ACC112 (cell line): ENCODE measurements at regions not wholly inside any gene's neighbourhood (a gene's known extent, or its start where the extent isn't known, plus 50 kb on each side); places are given as distances from the start of the nearest gene placed in this dataset.

Experiments
- H2AFZ ChIP-seq: fragments of 200-600 bp; sonication (generic); one replicate; pipeline ENCODE4 v1.6.0; 2017; ENCODE audit warnings: antibody characterized with exemption, low read length; ENCODE audit not compliant: unreplicated experiment
- H3K27ac ChIP-seq: fragments of 200-600 bp; sonication (generic); 2 replicates; pipeline ENCODE4 v1.5.1; 2014; ENCODE audit warnings: low read depth, mild to moderate bottlenecking, antibody characterized with exemption, low read length, moderate library complexity
- H3K27me3 ChIP-seq: fragments of 200-600 bp; sonication (generic); 2 replicates; pipeline ENCODE4 v1.6.1; 2014; ENCODE audit warnings: mild to moderate bottlenecking, antibody characterized with exemption, low read length, moderate library complexity, mixed read lengths; ENCODE audit not compliant: insufficient read depth
- H3K36me3 ChIP-seq: fragments of 200-600 bp; sonication (generic); 2 replicates; pipeline ENCODE4 v1.6.1; 2016; ENCODE audit warnings: mild to moderate bottlenecking, antibody characterized with exemption, low read length, moderate library complexity, mixed read lengths; ENCODE audit not compliant: insufficient read depth
- H3K4me1 ChIP-seq: fragments of 200-600 bp; sonication (generic); one replicate; pipeline ENCODE4 v1.6.1; 2016; ENCODE audit warnings: low read length, mixed read lengths; ENCODE audit not compliant: insufficient read depth, unreplicated experiment, control insufficient read depth
- H3K4me3 ChIP-seq: fragments of 200-600 bp; sonication (generic); 2 replicates; pipeline ENCODE4 v1.5.1; 2014; ENCODE audit warnings: mild to moderate bottlenecking, low read depth, low read length
- H3K79me2 ChIP-seq: fragments of 200-600 bp; sonication (generic); one replicate; pipeline ENCODE4 v1.6.0; 2016; ENCODE audit warnings: low read length; ENCODE audit not compliant: control insufficient read depth, unreplicated experiment, insufficient read depth

DNA sequence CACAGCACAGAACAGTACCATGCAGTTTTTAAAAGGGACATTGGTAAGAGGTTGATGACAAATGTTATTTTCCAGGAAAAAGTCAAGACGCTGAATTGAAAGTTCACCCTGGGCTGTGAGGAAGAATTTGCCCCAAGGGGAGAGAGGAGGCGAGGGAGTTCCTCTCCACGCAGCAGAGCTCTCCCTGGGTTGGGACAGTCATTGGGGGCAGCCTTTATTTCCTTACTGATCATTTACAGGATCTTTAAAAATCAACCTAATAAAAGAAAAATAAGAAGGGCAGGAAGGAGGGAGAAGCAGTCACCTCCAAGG, 49.9 kb upstream of the WNT7B start:
- H3K36me3 ChIP-seq = no peaks in the 10 kb centered on the region
- H2AFZ ChIP-seq = peak overlapping the region; percentile 32
- H3K27ac ChIP-seq = no peak overlapping the region
- no peaks in the 10 kb centered on the region for H3K27me3 ChIP-seq
- peak overlapping the region; percentile 68 for H3K4me3 ChIP-seq
- H3K79me2 ChIP-seq = no peaks in the 10 kb centered on the region
- no peaks in the 10 kb centered on the region for H3K4me1 ChIP-seq

DNA sequence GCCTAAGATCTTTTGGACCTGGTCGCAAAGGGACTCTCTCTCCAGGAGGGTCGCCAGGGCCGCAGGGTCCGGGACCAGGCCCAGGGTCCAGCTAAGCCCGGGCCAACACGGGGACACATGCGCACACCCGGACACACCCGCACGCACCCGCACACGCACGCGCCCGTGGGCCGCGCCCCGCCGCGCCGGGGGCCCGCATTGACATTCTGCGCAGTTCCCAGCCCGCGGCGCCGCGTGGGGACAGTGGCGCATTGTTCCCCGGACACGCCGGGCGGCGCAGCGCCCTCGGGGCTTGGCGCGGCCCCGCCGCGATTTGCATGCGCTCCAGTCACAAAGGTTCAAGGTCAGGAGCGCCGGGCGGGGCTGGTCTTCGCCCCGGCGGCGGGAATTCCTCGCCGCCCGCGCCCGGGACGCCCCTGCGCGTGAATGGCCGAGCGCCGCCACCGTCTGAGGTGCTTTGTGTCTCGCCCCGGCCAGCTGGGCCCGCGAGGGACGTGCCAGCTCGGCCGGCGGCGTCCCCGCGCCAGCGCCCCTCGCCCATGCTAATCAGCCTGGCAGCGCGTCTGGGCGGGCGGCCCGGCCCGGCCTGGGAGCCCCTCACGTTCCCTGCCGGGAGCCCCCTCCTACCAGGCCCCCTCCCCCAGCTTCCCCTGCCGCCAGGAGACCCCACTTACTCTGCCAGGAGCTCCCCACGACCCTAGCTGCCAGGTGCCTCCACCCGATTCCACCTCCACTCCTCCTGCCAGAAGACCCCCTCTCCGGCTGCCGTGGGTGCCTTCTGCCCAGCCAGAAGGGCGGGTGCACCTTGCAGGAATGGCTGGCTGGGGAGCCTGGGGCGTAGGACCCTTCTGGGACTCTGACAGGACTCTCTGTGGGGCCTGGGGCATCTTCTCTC, 50.5 kb upstream of the WNT7B start:
- H3K79me2 ChIP-seq = no peaks in the 10 kb centered on the region
- H3K4me1 ChIP-seq = no peaks in the 10 kb centered on the region
- peak overlapping the region; percentile 32 for H2AFZ ChIP-seq
- no peaks in the 10 kb centered on the region for H3K27me3 ChIP-seq
- no peak overlapping the region for H3K27ac ChIP-seq
- H3K36me3 ChIP-seq = no peaks in the 10 kb centered on the region
- peak overlapping the region; percentile 68 for H3K4me3 ChIP-seq

DNA sequence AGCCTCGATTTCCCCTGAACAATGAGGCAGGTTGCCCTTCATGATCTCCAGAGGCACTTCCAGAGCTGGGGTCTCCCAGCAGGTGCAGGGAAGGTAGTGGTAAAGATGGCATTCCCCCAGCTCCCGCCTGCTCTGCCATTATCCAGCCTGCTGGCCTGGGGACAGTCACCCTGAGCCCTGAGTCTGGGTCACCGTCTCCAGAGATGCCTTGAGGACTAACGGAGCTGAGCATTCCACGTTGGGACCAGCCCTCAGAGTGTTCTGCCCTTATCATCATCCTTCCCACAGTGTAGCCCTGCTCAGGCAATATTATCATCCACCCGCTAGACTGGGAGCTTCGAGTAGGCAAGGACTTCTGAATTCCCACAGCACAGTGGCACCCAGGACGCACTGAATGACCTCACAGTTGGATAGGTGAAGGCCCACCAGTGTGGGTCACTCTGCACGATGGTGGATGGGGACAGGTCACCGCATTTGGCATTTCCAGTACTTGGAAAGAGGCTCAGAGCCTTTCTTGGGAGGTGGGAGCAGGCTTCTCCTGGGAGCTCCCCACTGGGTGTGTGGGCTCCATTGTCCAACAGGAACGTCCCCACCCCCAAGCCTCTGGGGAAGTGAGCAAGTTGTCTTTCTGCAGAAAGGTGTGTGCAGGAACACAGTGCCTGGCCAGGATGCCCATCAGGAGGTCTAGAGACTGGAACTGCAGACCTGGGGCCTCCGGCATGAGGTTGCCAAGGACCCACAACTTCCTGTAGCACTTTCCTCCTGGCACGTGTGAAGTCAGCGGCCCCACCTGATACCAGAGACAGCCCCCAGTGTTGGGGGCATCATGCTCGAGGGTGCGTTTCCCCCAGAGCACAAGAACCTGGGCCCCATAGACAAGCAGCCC, 51.4 kb upstream of the WNT7B start:
- Histone ChIP-seq H3K4me3 (no peak overlapping the region), H3K79me2 (no peaks in the 10 kb centered on the region), H3K36me3 (no peaks in the 10 kb centered on the region), H2AFZ (no peak overlapping the region), H3K27ac (no peak overlapping the region), H3K27me3 (no peaks in the 10 kb centered on the region), H3K4me1 (no peaks in the 10 kb centered on the region)

DNA sequence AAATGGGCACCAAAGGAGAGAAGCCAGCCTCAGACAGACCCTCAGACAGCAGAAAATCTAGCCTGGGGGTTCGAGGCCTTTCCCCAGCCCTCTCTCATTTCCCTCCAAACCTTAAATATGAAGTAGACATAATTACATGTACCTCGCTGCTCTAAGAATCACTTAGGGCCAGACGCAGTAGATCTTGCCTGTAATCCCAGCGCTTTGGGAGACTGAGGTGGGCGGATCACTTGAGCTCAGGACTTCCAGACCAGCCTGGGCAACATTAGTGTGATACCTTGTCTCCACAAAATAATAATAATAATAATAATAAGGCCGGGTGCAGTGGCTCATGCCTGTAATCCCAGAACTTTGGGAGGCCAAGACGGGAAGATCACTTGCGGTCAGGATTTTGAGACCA, 52.1 kb upstream of the WNT7B start:
- Histone ChIP-seq H2AFZ (no peak overlapping the region), H3K79me2 (no peaks in the 10 kb centered on the region), H3K4me3 (no peak overlapping the region), H3K36me3 (no peaks in the 10 kb centered on the region), H3K4me1 (no peaks in the 10 kb centered on the region), H3K27ac (no peak overlapping the region), H3K27me3 (no peaks in the 10 kb centered on the region)

DNA sequence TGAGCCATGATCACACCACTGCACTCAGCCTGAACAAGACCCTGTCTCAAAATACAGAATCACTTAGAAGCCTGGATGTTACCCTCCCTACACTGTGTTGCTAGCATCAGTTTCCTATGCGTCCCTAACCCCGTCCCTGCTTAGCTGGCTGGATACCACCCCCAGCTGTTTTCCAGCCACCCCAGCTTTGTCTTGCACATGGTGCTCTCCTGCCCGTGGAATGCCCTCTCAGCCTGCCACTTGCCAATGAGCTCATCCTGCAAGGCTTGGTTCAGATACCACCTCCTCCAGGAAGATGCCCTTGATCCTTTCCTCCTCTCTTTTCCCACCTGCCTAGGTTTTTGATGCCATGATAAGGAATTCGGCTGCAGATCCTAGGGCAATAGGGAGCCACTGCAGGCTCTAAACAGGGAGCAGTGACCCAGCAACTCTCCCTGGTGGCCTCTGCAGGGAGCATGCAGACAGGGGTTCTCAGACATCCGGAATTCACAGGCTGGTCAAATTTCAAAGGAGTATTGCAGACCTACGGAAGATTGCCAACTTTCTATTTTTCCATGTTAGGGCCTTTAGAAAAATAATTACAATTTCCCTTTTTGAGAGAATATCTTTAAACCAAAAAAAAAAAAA, 52.7 kb upstream of the WNT7B start:
- H3K4me3 ChIP-seq = no peak overlapping the region
- H3K27me3 ChIP-seq = no peaks in the 10 kb centered on the region
- no peak overlapping the region for H2AFZ ChIP-seq
- no peaks in the 10 kb centered on the region for H3K36me3 ChIP-seq
- no peaks in the 10 kb centered on the region for H3K79me2 ChIP-seq
- no peak overlapping the region for H3K27ac ChIP-seq
- H3K4me1 ChIP-seq = no peaks in the 10 kb centered on the region

DNA sequence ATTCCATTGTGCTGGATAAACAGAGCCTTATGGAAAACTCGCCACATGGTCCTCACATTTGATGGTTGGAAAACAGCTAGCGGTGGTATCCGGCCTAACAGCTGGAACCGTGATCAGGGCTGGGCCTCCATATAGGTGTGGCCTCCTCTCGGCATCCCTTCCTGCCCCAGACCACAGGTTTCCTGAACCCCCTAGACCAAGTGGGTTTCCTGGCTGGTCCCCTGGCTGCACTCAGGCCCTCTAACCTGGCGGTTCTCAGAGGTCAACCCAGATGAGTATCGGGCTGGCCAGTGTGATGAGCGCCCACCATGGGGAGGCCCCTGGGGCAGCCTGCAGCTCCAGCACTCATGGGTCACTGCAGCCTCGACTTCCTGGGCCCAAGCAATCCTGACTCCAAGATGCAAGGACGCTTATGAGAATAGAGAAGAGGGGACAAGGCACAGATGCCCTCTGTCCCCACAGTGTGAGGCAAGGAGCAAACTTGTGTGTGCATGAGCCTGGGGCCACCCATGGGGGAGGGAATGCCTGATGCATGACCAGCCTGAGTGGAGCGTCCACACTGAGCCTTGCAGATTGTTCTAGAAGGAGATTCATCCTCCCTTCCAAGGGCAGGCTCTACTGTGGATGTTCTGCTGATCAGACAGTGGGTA, 53.4 kb upstream of the WNT7B start:
- no peaks in the 10 kb centered on the region for H3K36me3 ChIP-seq
- no peaks in the 10 kb centered on the region for H3K4me1 ChIP-seq
- no peak overlapping the region for H3K27ac ChIP-seq
- no peaks in the 10 kb centered on the region for H3K79me2 ChIP-seq
- no peak overlapping the region for H2AFZ ChIP-seq
- no peaks in the 10 kb centered on the region for H3K27me3 ChIP-seq
- H3K4me3 ChIP-seq = no peak overlapping the region

DNA sequence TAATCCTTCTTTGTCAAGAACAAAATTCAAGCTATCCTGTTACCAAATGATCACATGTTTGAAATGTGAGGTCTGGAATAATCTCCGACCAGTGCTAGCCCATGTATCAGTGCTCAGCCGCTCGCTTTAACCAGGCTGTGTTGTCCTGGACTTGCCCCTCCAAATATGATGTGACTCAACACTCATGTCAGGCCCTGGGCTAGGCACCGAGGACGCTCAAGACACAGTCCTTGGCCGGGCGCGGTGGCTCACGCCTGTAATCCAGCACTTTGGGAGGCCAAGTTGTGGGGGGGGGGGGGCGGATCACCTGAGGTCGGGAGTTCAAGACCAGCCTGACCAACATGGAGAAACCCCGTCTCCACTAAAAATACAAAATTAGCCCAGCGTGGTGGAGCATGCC, 54.1 kb upstream of the WNT7B start:
- Histone ChIP-seq H3K27me3 (no peaks in the 10 kb centered on the region), H3K79me2 (no peaks in the 10 kb centered on the region), H3K27ac (no peak overlapping the region)

DNA sequence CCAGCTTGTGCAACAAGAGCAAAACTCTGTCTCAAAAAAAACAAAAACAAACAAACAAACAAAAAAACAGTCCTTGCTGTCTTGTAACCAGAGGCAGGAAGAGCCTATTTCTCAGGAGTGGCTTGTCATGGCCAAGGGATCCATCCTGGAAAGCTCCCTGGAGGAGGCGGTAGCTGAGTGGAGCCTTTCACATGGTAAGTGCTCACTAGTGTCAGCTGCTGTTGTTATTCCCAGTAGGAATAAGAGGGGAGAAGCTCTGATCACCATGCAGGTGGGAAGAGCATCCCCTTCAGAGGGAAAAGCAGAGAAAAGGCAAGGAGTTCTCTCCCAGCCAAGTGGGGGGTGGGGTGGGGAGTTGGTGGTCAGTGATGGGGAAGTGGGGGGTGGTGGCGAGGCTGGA, 54.6 kb upstream of the WNT7B start:
- H3K79me2 ChIP-seq = peaks cover 2% of the 10 kb centered on the region
- no peaks in the 10 kb centered on the region for H3K36me3 ChIP-seq
- no peak overlapping the region for H2AFZ ChIP-seq
- no peak overlapping the region for H3K4me3 ChIP-seq
- H3K27me3 ChIP-seq = no peaks in the 10 kb centered on the region
- no peaks in the 10 kb centered on the region for H3K4me1 ChIP-seq
- H3K27ac ChIP-seq = no peak overlapping the region

More for the DNA sequence above, 54.1 kb upstream of the WNT7B start:
- Histone ChIP-seq H3K36me3 (no peaks in the 10 kb centered on the region), H3K4me3 (no peak overlapping the region), H3K4me1 (no peaks in the 10 kb centered on the region), H2AFZ (no peak overlapping the region)

DNA sequence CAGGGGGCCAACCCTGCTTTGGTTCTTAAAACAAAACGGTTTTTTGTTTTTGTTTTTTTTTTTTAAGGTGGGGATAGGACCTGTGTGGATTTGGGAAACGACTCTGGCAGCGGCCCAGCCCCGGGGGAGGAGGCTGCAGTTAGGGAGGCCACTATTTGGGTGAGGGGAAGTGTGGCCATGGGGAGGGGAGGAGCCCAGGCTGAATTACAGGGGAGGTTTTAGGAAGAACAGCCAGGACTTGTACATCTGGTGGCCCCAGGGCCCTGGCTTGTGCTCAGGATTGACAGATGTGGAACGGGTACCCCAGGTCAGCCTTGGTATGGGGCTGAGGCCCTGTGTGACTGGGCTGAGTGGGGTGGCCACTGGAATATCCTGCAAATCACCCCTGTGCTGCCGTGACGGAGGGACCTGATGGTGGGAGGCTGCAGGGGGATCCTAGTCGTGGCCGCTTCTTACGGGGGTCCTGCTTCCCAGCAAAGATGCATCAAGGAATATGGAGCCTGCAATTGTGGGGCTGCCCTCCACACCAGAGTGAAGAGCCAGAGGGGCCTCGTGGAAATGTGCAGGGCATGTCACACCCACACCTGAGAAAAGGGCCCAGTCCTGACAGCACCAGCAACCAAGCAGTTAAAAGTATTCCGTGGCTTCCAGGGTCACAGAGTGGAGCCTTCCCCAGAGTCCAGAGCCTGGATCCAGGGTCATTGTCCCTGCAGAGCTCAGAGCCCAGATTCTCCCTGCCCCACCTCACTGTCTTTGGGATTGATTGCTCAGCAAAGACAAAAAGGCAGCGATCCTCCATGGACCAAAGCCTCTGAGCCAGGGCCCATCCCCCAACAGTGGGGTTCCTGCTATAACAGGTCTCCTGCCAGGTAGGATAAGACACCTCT, 55.2 kb upstream of the WNT7B start:
- H3K36me3 ChIP-seq = no peaks in the 10 kb centered on the region
- no peak overlapping the region for H3K4me3 ChIP-seq
- peaks cover 9% of the 10 kb centered on the region for H3K79me2 ChIP-seq
- H3K27me3 ChIP-seq = no peaks in the 10 kb centered on the region
- no peak overlapping the region for H3K27ac ChIP-seq
- no peak overlapping the region for H2AFZ ChIP-seq
- H3K4me1 ChIP-seq = no peaks in the 10 kb centered on the region
